Left colon (tissue), 2 donors: ENCODE measurements at regions not wholly inside any gene's neighbourhood (a gene's known extent, or its start where the extent isn't known, plus 50 kb on each side); places are given as distances from the start of the nearest gene placed in this dataset.

Experiments used
- ATAC-seq: fragments of 200-7000 bp; cut with Tn5 transposase; one replicate; pipeline ENCODE4 v1.9.1; 2020; ENCODE audit warnings: mild to moderate bottlenecking, moderate library complexity
- DNase-seq, 2 donors: peaks; one replicate each; pipeline ENCODE4 v3.0.0-alpha.2; 2020
- intact Hi-C, 2 donors: fragments of 100-400 bp; cut with DNase I in 1 of 2; cut with micrococcal nuclease in 1 of 2; formaldehyde crosslinking; loops; one replicate each; pipeline versions ENCODE4 v1.11.2 to v1.14.0; 2022; cut with DNase I, micrococcal nuclease
- donor health status: DM: no; HTN: no; CAD: no.
- donor health status: DM: yes; HTN: yes; CAD: no.

- intact Hi-C loops: no loop called here
- DNase-seq: no peak
- no peak for ATAC-seq
Measured at GRCh38 chr1:55272994-55273393, 57.8 kb upstream of the USP24 start.
